IMR-90 (cell line): ENCODE measurements at regions not wholly inside any gene's neighbourhood (a gene's known extent, or its start where the extent isn't known, plus 50 kb on each side); places are given as distances from the start of the nearest gene placed in this dataset.

ENCODE experiments used
- ATAC-seq: fragments of 200-7000 bp; cut with Tn5 transposase; 2 replicates; pipeline ENCODE4 v1.9.1; 2020; ENCODE audit warnings: low read depth, mild to moderate bottlenecking, moderate library complexity
- BruUV-seq: library from RNA; stranded (reverse); fragments of 400-500 nt; replicated peaks from 2 replicates; lab custom pipeline; 2021; lab: Mats Ljungman, UMichigan
- CTCF ChIA-PET: fragments of 300-600 bp; formaldehyde crosslinking; extraction: SDS; loops from one replicate; lab custom pipeline; 2021; ENCODE audit warnings: antibody characterized with exemption; lab: Yijun Ruan, JAX
- POLR2A ChIA-PET: fragments of 300-600 bp; sonication (Branson Sonifier 250); formaldehyde crosslinking; loops from one replicate; lab custom pipeline; 2022; ENCODE audit warnings: antibody characterized with exemption; ENCODE audit not compliant: unreplicated experiment; lab: Charles Lee
- DNase-seq: peaks from one replicate; pipeline ENCODE4 v3.0.0; 2013
- H2AFZ ChIP-seq: replicated peaks from 2 replicates; pipeline ENCODE3; 2013; ENCODE audit warnings: low read length, mild to moderate bottlenecking; ENCODE audit not compliant: poor library complexity
- H2AK5ac ChIP-seq: 2 replicates; pipeline ENCODE4 v1.6.1; 2013; ENCODE audit warnings: low read depth, low read length, inconsistent platforms
- H2AK9ac ChIP-seq: replicated peaks from 2 replicates; pipeline ENCODE3; 2013; ENCODE audit warnings: mild to moderate bottlenecking, low read depth, low read length, moderate library complexity; ENCODE audit not compliant: poor library complexity
- H2BK120ac ChIP-seq: 2 replicates; pipeline ENCODE4 v1.6.1; 2013; ENCODE audit warnings: low read depth, low read length, inconsistent platforms
- H2BK15ac ChIP-seq: 3 replicates; pipeline ENCODE4 v1.6.1; 2013; ENCODE audit warnings: low read depth, low read length, inconsistent platforms
- H2BK20ac ChIP-seq: 2 replicates; pipeline ENCODE4 v1.6.1; 2013; ENCODE audit warnings: low read depth, mild to moderate bottlenecking, inconsistent platforms, low read length, moderate library complexity
- H2BK5ac ChIP-seq: 2 replicates; pipeline ENCODE4 v1.6.1; 2013; ENCODE audit warnings: mild to moderate bottlenecking, low read depth, low read length, inconsistent platforms; ENCODE audit not compliant: poor library complexity, severe bottlenecking
- H3K14ac ChIP-seq: replicated peaks from 2 replicates; pipeline ENCODE4 v1.6.1; 2013; ENCODE audit warnings: low read depth, low read length, inconsistent platforms
- H3K18ac ChIP-seq: 2 replicates; pipeline ENCODE4 v1.6.1; 2013; ENCODE audit warnings: low read depth, low read length, control low read depth
- H3K23ac ChIP-seq: 2 replicates; pipeline ENCODE4 v1.6.1; 2013; ENCODE audit warnings: low read depth, low read length, inconsistent platforms
- H3K27ac ChIP-seq: 2 replicates; pipeline ENCODE4 v1.5.1; 2013; ENCODE audit warnings: mild to moderate bottlenecking, control low read depth, low read length; ENCODE audit not compliant: insufficient read depth
- H3K27me3 ChIP-seq: 2 replicates; pipeline ENCODE4 v1.6.1; 2013; ENCODE audit warnings: low read length; ENCODE audit not compliant: control insufficient read depth, insufficient read depth
- H3K36me3 ChIP-seq: 2 replicates; pipeline ENCODE4 v1.6.1; 2013; ENCODE audit warnings: low read length, mixed read lengths; ENCODE audit not compliant: control insufficient read depth, insufficient read depth
- H3K4ac ChIP-seq: 2 replicates; pipeline ENCODE4 v1.6.1; 2013; ENCODE audit warnings: low read depth, low read length, inconsistent platforms
- H3K4me1 ChIP-seq: 2 replicates; pipeline ENCODE4 v1.6.1; 2013; ENCODE audit warnings: low read length, mixed read lengths; ENCODE audit not compliant: control insufficient read depth, insufficient read depth
- H3K4me2 ChIP-seq: 2 replicates; pipeline ENCODE4 v1.6.1; 2013; ENCODE audit warnings: low read depth, mild to moderate bottlenecking, control low read depth, low read length, moderate library complexity
- H3K4me3 ChIP-seq: 2 replicates; pipeline ENCODE4 v1.5.1; 2013; ENCODE audit warnings: low read depth, mild to moderate bottlenecking, control low read depth, low read length, moderate library complexity; ENCODE audit not compliant: insufficient read depth
- H3K56ac ChIP-seq: 2 replicates; pipeline ENCODE4 v1.6.1; 2013; ENCODE audit warnings: low read length, inconsistent platforms; ENCODE audit not compliant: insufficient read depth; ENCODE audit errors: extremely low read depth
- H3K79me1 ChIP-seq, 2 experiments: 2 replicates each; pipeline ENCODE4 v1.6.1; 2013; ENCODE audit warnings: low read length in 2 of 2, inconsistent platforms in 1 of 2, low read depth in 1 of 2
- H3K9ac ChIP-seq: 2 replicates; pipeline ENCODE4 v1.6.1; 2013; ENCODE audit warnings: low read depth, low read length, control low read depth
- H3K9me1 ChIP-seq: 2 replicates; pipeline ENCODE4 v1.6.1; 2013; ENCODE audit warnings: low read length, inconsistent platforms; ENCODE audit not compliant: insufficient read depth
- H3K9me3 ChIP-seq: 2 replicates; pipeline ENCODE4 v1.6.1; 2013; ENCODE audit warnings: low read length; ENCODE audit not compliant: control insufficient read depth, insufficient read depth
- H4K20me1 ChIP-seq: 2 replicates; pipeline ENCODE4 v1.6.1; 2013; ENCODE audit warnings: low read length, inconsistent platforms; ENCODE audit not compliant: insufficient read depth
- H4K5ac ChIP-seq: 2 replicates; pipeline ENCODE4 v1.6.1; 2013; ENCODE audit warnings: mild to moderate bottlenecking, low read depth, low read length, control low read depth
- H4K8ac ChIP-seq, 2 experiments: 2 replicates each; pipeline ENCODE4 v1.6.1; 2013; ENCODE audit warnings: low read depth in 2 of 2, low read length in 2 of 2, control low read depth in 1 of 2, inconsistent platforms in 1 of 2
- H4K91ac ChIP-seq: 2 replicates; pipeline ENCODE4 v1.6.1; 2013; ENCODE audit warnings: low read depth, low read length, inconsistent platforms; ENCODE audit not compliant: insufficient read depth
- BHLHE40 ChIP-seq: fragments of 150-350 bp; IDR thresholded peaks from 2 replicates; pipeline ENCODE4 v1.6.1; 2016; ENCODE audit warnings: mild to moderate bottlenecking, low read depth, low read length
- CEBPB ChIP-seq: IDR thresholded peaks from 2 replicates; pipeline ENCODE4 v1.6.1; 2012; ENCODE audit warnings: low read depth, low read length, improper control_type of control experiment
- CHD1 ChIP-seq: IDR thresholded peaks from 2 replicates; pipeline ENCODE4 v1.6.1; 2012; ENCODE audit warnings: low read depth, low read length, improper control_type of control experiment
- ELK1 ChIP-seq: fragments of 150-350 bp; IDR thresholded peaks from 2 replicates; pipeline ENCODE4 v1.6.1; 2016; ENCODE audit warnings: low read depth, mild to moderate bottlenecking, low read length, moderate library complexity, borderline replicate concordance
- FOS ChIP-seq: fragments of 150-350 bp; IDR thresholded peaks from 2 replicates; pipeline ENCODE4 v1.6.1; 2016; ENCODE audit warnings: low read depth, low read length
- MAFK ChIP-seq: IDR thresholded peaks from 2 replicates; pipeline ENCODE4 v1.6.1; 2012; ENCODE audit warnings: low read depth, low read length, improper control_type of control experiment
- MAZ ChIP-seq: IDR thresholded peaks from 2 replicates; pipeline ENCODE4 v1.6.1; 2012; ENCODE audit warnings: low read depth, mild to moderate bottlenecking, low read length, improper control_type of control experiment, moderate library complexity, borderline replicate concordance
- MXI1 ChIP-seq: IDR thresholded peaks from 2 replicates; pipeline ENCODE4 v1.6.1; 2012; ENCODE audit warnings: low read depth, mild to moderate bottlenecking, low read length, moderate library complexity, borderline replicate concordance
- NFE2L2 ChIP-seq: fragments of 150-350 bp; IDR thresholded peaks from 2 replicates; pipeline ENCODE4 v1.6.1; 2016; ENCODE audit warnings: low read depth, mild to moderate bottlenecking, low read length
- POLR2A ChIP-seq: IDR thresholded peaks from 2 replicates; pipeline ENCODE4 v1.6.1; 2012; ENCODE audit warnings: mild to moderate bottlenecking, low read depth, low read length
- RAD21 ChIP-seq: IDR thresholded peaks from 2 replicates; pipeline ENCODE4 v1.6.1; 2012; ENCODE audit warnings: low read length, improper control_type of control experiment
- RCOR1 ChIP-seq: IDR thresholded peaks from 2 replicates; pipeline ENCODE4 v1.6.1; 2012; ENCODE audit warnings: mild to moderate bottlenecking, low read length, improper control_type of control experiment; ENCODE audit not compliant: insufficient replicate concordance
- RFX5 ChIP-seq: IDR thresholded peaks from 2 replicates; pipeline ENCODE4 v1.8.0; 2012; ENCODE audit warnings: low read depth, mild to moderate bottlenecking, low read length, moderate library complexity
- SMC3 ChIP-seq: fragments of 150-350 bp; IDR thresholded peaks from 2 replicates; pipeline ENCODE4 v1.6.1; 2016; ENCODE audit warnings: low read depth, mild to moderate bottlenecking, antibody characterized with exemption, low read length, moderate library complexity
- WGBS, 2 experiments: methylation state at CpG; one replicate each; pipeline versions ENCODE4 v1.1.5 to v1.1.7; 2013; ENCODE audit warnings: missing lambda C conversion rate in 2 of 2; ENCODE audit not compliant: insufficient read length in 1 of 2; ENCODE audit errors: extremely low coverage in 2 of 2; 5-methylcytosine and 5-hydroxymethylcytosine counted together
- dilution Hi-C: fragments of 300-500 bp; cut with HindIII; formaldehyde crosslinking; loops from one replicate; pipeline ENCODE4 v1.14.3; 2018; ENCODE audit warnings: low sequenced_read_pairs; ENCODE audit not compliant: unreplicated experiment
- in situ Hi-C: fragments of 300-500 bp; cut with MboI; formaldehyde crosslinking; loops from 3 replicates; pipeline ENCODE4 v1.14.3; 2019; ENCODE audit warnings: low sequenced_read_pairs, inconsistent platforms, mixed read lengths
- intact Hi-C: fragments of 100-400 bp; cut with micrococcal nuclease; formaldehyde crosslinking; loops from 2 replicates; pipeline ENCODE4 v1.10.0; 2022
- TF ChIP-seq, protein P1 (sequence below): conservative IDR thresholded peaks from 2 replicates; pipeline ENCODE4 v1.5.1; 2012; ENCODE audit warnings: mild to moderate bottlenecking, low read depth, low read length, improper control_type of control experiment
- TF ChIP-seq, protein P2 (sequence below): fragments of 150-350 bp; IDR thresholded peaks from 2 replicates; pipeline ENCODE4 v1.6.1; 2017; ENCODE audit warnings: mild to moderate bottlenecking, antibody characterized with exemption, low read length, low read depth

DNA sequence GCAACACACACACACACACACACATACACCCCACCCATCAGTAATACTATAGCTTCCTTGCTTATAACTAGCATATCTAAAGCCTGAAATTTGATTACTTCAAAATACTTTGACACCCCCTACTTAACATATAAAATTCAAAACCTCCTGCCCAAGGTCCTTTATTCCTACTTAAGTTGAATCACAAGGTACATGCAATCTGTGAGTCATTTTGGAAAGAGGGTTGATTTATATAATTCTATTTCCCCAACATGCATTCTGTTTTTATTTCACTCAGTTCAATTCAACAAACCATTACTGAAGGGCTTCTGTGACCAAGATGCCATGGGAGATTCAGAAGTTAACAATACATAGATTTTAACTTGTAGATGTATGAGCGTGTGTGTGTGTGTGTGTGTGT, 420.7 kb downstream of the METTL4 start:
- no peak overlapping the region for H3K56ac ChIP-seq
- ATAC-seq = no peak
- H2BK5ac ChIP-seq = no peak overlapping the region
- H4K91ac ChIP-seq = no peak overlapping the region
- no peak overlapping the region for H3K4me2 ChIP-seq
- in situ Hi-C loops = no loop called here
- H3K9me1 ChIP-seq = no peaks in the 10 kb centered on the region
- dilution Hi-C loops = no loop called here
- no TSS peak for BruUV-seq
- no CpG with 5 or more reads among the region's 1 CpG for WGBS, 2 experiments
- no peaks in the 10 kb centered on the region for H3K27me3 ChIP-seq
- H3K36me3 ChIP-seq = no peaks in the 10 kb centered on the region
- H2BK120ac ChIP-seq = no peak overlapping the region
- H3K4ac ChIP-seq = no peak overlapping the region
- H4K8ac ChIP-seq = no peak overlapping the region
- H3K27ac ChIP-seq = no peak overlapping the region
- no peaks in the 10 kb centered on the region for H3K9me3 ChIP-seq
- no peaks in the 10 kb centered on the region for H3K4me1 ChIP-seq
- TF ChIP-seq ELK1 (no peak), RCOR1 (no peak), FOS (no peak), RFX5 (no peak), CHD1 (no peak), NFE2L2 (no peak), RAD21 (no peak), MAZ (no peak), BHLHE40 (no peak), MXI1 (no peak), CEBPB (no peak), SMC3 (no peak), MAFK (no peak), POLR2A (no peak)
- TF ChIP-seq, protein P1, sequence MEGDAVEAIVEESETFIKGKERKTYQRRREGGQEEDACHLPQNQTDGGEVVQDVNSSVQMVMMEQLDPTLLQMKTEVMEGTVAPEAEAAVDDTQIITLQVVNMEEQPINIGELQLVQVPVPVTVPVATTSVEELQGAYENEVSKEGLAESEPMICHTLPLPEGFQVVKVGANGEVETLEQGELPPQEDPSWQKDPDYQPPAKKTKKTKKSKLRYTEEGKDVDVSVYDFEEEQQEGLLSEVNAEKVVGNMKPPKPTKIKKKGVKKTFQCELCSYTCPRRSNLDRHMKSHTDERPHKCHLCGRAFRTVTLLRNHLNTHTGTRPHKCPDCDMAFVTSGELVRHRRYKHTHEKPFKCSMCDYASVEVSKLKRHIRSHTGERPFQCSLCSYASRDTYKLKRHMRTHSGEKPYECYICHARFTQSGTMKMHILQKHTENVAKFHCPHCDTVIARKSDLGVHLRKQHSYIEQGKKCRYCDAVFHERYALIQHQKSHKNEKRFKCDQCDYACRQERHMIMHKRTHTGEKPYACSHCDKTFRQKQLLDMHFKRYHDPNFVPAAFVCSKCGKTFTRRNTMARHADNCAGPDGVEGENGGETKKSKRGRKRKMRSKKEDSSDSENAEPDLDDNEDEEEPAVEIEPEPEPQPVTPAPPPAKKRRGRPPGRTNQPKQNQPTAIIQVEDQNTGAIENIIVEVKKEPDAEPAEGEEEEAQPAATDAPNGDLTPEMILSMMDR = no peak
- TF ChIP-seq, protein P2, sequence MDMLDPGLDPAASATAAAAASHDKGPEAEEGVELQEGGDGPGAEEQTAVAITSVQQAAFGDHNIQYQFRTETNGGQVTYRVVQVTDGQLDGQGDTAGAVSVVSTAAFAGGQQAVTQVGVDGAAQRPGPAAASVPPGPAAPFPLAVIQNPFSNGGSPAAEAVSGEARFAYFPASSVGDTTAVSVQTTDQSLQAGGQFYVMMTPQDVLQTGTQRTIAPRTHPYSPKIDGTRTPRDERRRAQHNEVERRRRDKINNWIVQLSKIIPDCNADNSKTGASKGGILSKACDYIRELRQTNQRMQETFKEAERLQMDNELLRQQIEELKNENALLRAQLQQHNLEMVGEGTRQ = no peak
- H3K23ac ChIP-seq = no peak overlapping the region
- H4K5ac ChIP-seq = no peak overlapping the region
- no peak overlapping the region for H3K9ac ChIP-seq
- H3K4me3 ChIP-seq = no peak overlapping the region
- H3K14ac ChIP-seq = no peak overlapping the region
- no peak overlapping the region for H2BK15ac ChIP-seq
- no peak overlapping the region for H2AFZ ChIP-seq
- intact Hi-C loops = no loop called here
- no peaks in the 10 kb centered on the region for H4K20me1 ChIP-seq
- CTCF ChIA-PET = no interaction called here
- DNase-seq = no peak
- H2BK20ac ChIP-seq = no peak overlapping the region
- H2AK9ac ChIP-seq = no peak overlapping the region
- POLR2A ChIA-PET = no interaction called here
- H3K18ac ChIP-seq = no peak overlapping the region
- H2AK5ac ChIP-seq = no peak overlapping the region
- no peaks in the 10 kb centered on the region for H3K79me1 ChIP-seq
